HL-60 (cell line): ENCODE measurements at regions not wholly inside any gene's neighbourhood (a gene's known extent, or its start where the extent isn't known, plus 50 kb on each side); places are given as distances from the start of the nearest gene placed in this dataset.

Source experiments
- DNase-seq, 2 experiments: peaks; one replicate each; pipeline ENCODE4 v3.0.0-alpha.2; 2010 to 2020; ENCODE audit warnings: low read depth in 1 of 2, low spot score in 1 of 2
- H3K27ac ChIP-seq: fragments of 250-450 bp; sonication (Bioruptor Pico); replicated peaks from 2 replicates; pipeline ENCODE4 v1.5.1; 2020; ENCODE audit warnings: mild to moderate bottlenecking, moderate library complexity
- H3K27me3 ChIP-seq: fragments of 250-450 bp; sonication (Bioruptor Pico); 2 replicates; pipeline ENCODE4 v1.5.1; 2021; ENCODE audit warnings: mild to moderate bottlenecking, moderate library complexity; ENCODE audit not compliant: insufficient read depth, poor library complexity, severe bottlenecking
- H3K4me3 ChIP-seq: replicated peaks from 2 replicates; pipeline ENCODE4 v1.5.1; 2011; ENCODE audit warnings: mild to moderate bottlenecking, control low read depth, low read length; ENCODE audit not compliant: insufficient read depth
- GABPA ChIP-seq: IDR thresholded peaks from 2 replicates; pipeline ENCODE4 v1.6.1; 2012; ENCODE audit warnings: low read depth
- POLR2AphosphoS5 ChIP-seq: IDR thresholded peaks from 2 replicates; pipeline ENCODE4 v1.6.1; 2012; ENCODE audit warnings: low read depth
- SPI1 ChIP-seq: IDR thresholded peaks from 2 replicates; pipeline ENCODE4 v1.6.1; 2012; ENCODE audit warnings: low read depth, mild to moderate bottlenecking, borderline replicate concordance
- TF ChIP-seq, protein P1 (sequence below): IDR thresholded peaks from one replicate; pipeline ENCODE4 v1.5.1; 2011; ENCODE audit warnings: low read length, control low read depth, inconsistent platforms; ENCODE audit not compliant: insufficient read depth
- TF ChIP-seq, protein P2 (sequence below): IDR thresholded peaks from 2 replicates; pipeline ENCODE4 v1.6.1; 2012; ENCODE audit warnings: low read depth; ENCODE audit not compliant: insufficient replicate concordance

DNA sequence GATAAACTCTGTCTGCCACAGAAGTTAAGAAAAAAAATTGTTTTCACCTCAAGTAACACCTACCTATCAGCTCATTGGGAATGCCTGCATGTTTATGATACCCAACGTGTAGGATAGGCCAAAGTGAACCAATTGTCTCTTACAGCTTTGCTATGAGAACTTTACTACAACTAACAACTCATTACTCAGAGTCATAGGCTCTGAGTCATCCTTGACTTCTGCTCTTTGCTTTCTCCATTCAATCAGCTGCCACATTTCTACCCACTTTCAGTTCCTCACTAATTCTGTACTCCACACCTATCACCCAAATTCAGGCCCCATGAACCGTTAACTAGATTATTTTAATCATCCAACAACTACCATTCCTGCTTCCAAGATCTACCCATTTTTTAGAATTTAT lies 843.9 kb downstream of the TUSC7 start:
- DNase-seq: peak in 1 of 2 experiments; percentile 4
- H3K27me3 ChIP-seq: no peaks in the 10 kb centered on the region
- H3K4me3 ChIP-seq: no peak overlapping the region
- H3K27ac ChIP-seq: no peak overlapping the region
- TF ChIP-seq GABPA (no peak), POLR2AphosphoS5 (no peak), SPI1 (peak; percentile 24; the same call in 1 of the 2 replicates)
- TF ChIP-seq, protein P1, sequence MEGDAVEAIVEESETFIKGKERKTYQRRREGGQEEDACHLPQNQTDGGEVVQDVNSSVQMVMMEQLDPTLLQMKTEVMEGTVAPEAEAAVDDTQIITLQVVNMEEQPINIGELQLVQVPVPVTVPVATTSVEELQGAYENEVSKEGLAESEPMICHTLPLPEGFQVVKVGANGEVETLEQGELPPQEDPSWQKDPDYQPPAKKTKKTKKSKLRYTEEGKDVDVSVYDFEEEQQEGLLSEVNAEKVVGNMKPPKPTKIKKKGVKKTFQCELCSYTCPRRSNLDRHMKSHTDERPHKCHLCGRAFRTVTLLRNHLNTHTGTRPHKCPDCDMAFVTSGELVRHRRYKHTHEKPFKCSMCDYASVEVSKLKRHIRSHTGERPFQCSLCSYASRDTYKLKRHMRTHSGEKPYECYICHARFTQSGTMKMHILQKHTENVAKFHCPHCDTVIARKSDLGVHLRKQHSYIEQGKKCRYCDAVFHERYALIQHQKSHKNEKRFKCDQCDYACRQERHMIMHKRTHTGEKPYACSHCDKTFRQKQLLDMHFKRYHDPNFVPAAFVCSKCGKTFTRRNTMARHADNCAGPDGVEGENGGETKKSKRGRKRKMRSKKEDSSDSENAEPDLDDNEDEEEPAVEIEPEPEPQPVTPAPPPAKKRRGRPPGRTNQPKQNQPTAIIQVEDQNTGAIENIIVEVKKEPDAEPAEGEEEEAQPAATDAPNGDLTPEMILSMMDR: no peak
- TF ChIP-seq, protein P2, sequence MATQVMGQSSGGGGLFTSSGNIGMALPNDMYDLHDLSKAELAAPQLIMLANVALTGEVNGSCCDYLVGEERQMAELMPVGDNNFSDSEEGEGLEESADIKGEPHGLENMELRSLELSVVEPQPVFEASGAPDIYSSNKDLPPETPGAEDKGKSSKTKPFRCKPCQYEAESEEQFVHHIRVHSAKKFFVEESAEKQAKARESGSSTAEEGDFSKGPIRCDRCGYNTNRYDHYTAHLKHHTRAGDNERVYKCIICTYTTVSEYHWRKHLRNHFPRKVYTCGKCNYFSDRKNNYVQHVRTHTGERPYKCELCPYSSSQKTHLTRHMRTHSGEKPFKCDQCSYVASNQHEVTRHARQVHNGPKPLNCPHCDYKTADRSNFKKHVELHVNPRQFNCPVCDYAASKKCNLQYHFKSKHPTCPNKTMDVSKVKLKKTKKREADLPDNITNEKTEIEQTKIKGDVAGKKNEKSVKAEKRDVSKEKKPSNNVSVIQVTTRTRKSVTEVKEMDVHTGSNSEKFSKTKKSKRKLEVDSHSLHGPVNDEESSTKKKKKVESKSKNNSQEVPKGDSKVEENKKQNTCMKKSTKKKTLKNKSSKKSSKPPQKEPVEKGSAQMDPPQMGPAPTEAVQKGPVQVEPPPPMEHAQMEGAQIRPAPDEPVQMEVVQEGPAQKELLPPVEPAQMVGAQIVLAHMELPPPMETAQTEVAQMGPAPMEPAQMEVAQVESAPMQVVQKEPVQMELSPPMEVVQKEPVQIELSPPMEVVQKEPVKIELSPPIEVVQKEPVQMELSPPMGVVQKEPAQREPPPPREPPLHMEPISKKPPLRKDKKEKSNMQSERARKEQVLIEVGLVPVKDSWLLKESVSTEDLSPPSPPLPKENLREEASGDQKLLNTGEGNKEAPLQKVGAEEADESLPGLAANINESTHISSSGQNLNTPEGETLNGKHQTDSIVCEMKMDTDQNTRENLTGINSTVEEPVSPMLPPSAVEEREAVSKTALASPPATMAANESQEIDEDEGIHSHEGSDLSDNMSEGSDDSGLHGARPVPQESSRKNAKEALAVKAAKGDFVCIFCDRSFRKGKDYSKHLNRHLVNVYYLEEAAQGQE: no peak

DNA sequence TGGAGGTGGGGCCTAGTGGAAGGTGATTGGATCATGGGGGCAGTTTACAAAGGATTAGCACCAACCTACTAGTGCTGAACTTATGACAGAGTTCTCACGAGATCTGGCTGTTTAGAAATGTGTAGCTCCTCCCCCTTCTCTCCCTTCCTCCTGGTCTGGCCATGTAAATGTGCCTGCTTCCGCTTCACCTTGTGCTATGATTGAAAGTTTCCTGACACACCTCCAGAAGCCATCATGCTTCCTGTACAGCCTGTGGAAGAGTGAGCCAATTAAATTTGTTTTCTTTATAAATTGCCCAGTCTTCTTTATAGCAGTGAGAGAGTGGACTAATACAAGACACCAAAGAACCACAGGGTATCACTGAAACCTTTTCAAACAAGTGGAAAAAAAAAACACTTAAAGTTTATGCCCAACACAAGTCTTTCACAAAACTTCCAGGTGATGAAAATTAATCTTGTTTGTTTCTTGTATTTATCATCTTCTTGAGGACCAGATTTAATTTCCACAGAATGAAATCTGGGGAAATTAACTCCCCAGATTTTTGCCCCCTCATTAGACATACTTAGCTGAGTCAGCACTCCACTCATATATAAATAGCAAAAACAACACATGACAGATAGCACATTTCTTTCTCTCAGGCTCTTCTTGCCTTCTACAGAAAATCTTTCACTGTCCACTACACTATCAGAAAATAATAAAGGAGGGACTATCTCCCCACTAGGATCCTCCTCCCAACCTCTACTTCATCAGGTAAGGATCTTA lies 847.2 kb downstream of the TUSC7 start:
- TF ChIP-seq, protein P2: no peak
- TF ChIP-seq SPI1 (no peak), POLR2AphosphoS5 (no peak), GABPA (no peak)
- TF ChIP-seq, protein P1: no peak
- DNase-seq: no peak
- Histone ChIP-seq H3K27ac (no peak overlapping the region), H3K27me3 (no peaks in the 10 kb centered on the region), H3K4me3 (no peak overlapping the region)

DNA sequence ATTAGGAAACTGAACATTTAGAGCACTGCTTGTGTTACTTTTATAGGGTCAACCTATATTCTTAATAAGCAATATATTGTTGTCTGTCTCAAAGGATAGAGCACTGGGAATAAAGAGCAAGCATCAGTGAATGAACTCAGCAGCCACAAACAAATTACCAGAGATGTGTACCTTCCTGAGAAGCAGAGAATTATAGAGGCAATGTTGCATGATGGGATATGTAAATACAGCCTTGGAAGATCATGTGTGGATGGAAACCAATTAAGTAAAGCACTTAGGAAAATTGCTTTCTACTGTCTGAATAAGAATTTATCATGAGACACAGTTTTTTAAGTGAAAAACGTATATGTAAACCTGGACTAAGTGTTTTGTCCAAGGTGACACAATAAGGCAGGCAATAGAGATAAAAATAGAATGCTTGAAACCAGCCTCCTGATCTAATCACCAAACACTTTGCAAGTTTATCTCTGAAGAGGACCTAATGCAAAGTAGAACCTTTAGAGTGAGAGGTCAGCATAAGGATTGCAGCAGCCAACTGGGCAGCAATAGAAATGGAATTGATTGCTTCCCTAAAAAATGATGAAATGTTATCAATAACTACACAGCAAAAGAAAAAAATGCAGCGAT lies 848.0 kb downstream of the TUSC7 start:
- TF ChIP-seq GABPA (no peak), SPI1 (no peak), POLR2AphosphoS5 (no peak)
- TF ChIP-seq, protein P2: no peak
- TF ChIP-seq, protein P1: no peak
- no peak overlapping the region for H3K4me3 ChIP-seq
- no peak for DNase-seq
- no peak overlapping the region for H3K27ac ChIP-seq
- no peaks in the 10 kb centered on the region for H3K27me3 ChIP-seq
